Hematopoietic multipotent progenitor cell treated with erythropoietin and hydrocortisone succinate and interleukin-3 and kit ligand, for 4 days (in vitro differentiated cells): ENCODE measurements at regions not wholly inside any gene's neighbourhood (a gene's known extent, or its start where the extent isn't known, plus 50 kb on each side); places are given as distances from the start of the nearest gene placed in this dataset.
"Not testable (repeated sequence)": the region's sequence is repeated elsewhere in the genome, so short reads cannot be mapped to it uniquely, and the experiment has no call there.

Experiments
- DNase-seq: peaks from one replicate; pipeline ENCODE4 v3.0.0-alpha.2; 2015

DNA sequence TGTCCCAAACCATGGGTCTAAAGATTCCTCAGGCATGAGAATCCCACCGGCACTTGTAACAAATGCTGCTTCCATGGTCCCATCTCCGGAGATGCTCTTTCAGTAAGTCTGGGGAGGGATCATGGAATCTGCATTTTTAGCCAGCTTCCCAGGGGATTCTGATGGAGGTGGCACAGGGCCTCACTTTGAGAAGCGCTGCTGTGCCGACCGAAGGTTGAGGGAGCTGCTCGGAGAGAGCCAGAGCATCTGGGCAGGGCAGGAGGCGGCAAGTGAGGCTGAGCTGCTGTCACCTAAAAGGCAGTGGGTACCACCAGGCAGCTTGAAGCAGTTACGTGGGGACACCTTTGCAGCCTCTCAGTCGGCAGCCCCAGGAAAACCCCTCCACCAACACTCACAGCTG is 100.2 kb upstream of the CDYL start:
- DNase-seq = no peak

DNA sequence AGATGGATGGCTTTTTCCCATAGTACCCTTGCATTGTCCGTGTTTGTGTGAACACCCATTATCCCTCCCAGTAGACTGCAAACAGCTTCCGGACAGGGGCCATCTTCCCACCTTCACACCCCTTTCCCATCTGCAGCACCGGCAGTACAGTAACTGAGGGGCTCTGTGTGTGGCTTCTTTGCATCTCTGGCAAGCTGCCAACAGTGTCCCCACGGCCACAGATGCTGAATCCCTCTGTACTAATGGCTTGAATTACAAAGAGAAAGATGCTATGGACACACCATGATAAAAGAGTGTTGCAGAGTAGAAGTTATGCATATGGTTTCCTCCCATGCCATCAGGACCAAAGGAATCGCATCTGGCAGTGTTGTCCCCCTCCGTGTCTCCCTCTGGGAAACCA is 101.1 kb upstream of the CDYL start:
- DNase-seq = no peak

- DNase-seq = no peak
Observed at GRCh38 chr6:4673861-4674260, 102.3 kb upstream of the CDYL start.

GRCh38 chr6:4672772-4673171 is 103.4 kb upstream of the CDYL start:
- DNase-seq = no peak

DNA sequence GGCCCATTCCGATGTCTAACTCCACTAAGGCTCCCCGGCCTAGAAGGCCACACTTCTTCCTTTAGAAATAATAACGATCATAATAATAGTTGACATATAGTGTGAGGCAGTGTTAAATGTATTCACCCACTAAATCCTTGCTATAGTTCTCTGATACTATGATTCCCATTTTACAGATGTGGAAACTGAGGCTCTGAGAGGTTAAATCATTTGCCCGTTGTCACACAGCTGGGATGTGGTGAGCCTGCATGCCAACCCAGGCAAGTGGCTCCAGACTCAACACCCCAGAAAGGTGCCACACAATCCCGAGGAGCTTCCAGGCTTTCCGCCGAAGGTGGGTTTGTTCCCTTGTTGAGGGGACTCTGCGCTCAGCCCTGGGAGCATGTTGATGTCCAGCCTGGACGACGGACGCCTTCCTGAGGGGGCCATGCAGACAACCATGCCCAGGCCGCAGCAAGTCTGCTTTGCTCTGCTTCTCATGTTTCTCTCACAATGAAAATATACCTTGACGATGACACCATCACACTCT is 104.6 kb upstream of the CDYL start:
- DNase-seq = no peak

GRCh38 chr6:4670824-4671409 is 105.3 kb upstream of the CDYL start:
- DNase-seq = no peak

GRCh38 chr6:4670290-4670689 is 105.9 kb upstream of the CDYL start:
- no peak for DNase-seq

GRCh38 chr6:4668271-4669179 is 107.7 kb upstream of the CDYL start:
- DNase-seq = no peak

DNA sequence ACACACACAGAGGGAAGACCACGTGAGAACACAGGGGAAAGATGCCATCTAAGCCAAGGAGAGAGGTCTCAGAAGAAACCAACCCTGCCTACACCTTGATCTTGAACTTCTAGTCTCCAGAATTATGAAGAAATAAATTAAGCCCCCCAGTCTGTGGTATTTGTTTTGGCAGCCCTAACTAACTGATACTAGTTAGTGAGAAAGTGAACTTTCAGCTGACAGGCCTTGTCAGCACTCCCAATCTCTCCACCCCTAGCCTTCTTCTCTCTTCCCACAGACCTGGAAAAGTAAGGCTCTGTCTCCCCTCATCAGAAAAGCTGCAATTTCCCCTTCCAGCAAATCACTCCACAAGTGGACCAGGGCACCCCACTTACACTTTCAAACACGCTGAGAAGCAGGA is 108.6 kb upstream of the CDYL start:
- no peak for DNase-seq

DNA sequence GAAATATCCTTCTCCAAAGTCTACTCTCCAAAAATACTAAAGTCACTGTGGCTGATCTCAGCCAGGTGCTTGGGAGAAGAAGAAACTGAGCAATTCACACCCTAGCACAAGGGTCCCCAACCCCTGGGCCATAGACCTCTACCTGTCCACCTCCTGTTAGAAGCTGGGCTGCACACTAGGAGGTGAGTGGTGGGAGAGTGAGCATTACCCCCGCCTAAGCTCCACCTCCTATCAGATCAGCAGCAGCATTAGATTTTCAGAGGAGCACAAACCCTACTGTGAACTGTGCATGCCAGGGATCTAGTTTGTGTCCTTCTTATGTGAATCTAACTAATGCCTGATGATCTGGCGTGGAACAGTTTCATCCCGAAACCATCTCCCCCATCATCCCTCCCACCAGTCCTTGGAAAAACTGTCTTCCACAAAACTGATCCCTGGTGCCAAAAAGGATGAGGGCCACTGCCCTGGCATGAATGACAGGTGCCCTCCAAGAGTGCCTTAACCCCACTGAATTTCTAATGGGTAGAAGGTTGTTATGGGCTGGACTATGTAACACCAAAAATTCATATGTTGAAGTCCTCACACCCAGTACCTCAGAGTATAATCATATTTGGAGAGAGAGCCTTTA is 109.2 kb upstream of the CDYL start:
- no peak for DNase-seq

DNA sequence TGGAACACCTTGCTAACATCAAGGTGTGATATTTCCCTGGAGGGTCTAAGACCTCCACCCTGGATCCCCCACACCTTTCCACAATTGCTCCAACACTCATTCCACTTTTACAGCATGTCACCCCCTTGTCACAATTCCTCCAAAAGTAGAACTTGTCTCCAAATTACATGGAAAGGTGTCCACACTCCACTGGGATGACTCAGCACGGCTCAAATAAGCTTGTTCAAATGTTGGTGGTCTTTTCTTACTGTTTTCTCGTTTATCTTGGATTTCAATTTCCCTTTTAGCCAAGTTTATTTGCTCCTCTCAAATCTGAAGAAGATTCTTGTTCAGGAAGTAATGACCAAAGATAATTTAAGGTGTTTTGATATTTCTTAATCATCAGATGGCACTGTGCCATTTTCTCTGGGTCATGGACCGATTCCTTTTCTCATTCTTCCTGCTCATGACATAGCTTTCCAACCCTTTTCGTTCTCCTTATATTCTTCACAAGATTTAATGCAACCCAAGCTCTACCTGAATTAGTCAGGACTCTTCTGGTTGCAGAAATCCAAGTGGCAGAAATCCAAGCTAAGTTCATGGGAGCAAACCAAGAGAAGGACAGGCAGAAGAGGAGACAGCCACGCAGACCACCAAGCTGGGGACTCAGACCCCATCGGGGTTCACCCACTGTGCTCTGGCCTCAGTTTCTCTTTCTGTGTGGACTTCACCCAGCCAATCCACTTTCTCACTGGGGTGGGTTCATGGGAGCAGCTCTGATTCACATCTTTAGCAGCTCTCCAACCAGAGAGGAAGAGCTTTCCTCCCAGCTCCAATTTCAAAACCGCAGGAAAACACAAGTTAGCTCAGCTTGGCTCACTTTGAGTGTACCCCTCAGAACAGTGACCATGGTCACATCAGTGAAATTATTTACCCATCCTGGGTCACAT is 110.5 kb upstream of the CDYL start:
- DNase-seq = no peak

DNA sequence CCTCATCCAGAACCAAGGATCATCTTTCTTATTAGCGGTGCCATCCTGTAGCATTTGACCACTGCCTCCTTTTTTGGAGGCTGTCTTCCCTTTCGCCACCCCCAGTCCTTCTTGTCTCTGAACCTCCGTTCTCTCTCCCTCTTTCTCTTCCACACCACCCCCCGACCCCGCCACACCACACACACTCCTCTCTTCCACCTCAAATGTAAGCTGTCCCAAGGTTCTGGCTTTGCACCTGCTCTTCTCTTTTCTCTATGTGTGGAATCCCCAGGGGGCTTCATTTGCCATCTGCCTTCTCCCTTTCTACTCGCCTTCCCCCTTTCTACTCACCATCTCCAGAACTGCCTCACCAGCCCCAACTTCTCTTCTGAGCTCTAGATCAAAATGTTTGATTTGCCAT is 111.3 kb upstream of the CDYL start:
- DNase-seq = no peak

DNA sequence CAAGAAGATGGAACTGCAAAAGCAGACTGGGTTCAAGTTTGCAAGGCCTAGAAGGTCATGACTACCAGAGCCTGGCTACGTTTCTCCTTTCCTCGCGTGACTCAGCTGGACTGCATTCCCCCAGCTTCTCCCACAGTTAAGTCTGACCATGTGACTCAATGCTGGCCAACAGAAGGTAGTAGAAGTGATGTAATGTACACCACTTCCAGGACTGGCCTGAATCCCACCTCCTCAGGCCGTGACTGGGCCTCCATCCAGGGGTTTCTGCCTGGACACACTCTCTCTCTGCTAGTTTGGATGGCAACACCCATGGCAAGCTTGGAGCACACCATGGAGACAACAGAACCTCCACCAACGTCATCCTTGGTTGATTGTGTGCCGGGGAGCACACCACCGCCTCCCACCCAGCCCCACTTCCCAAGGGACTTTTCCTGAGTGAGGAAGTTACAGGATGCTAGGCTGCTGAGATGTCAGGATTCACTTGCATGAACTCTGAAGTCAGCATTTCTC is 112.0 kb upstream of the CDYL start:
- no peak for DNase-seq

DNA sequence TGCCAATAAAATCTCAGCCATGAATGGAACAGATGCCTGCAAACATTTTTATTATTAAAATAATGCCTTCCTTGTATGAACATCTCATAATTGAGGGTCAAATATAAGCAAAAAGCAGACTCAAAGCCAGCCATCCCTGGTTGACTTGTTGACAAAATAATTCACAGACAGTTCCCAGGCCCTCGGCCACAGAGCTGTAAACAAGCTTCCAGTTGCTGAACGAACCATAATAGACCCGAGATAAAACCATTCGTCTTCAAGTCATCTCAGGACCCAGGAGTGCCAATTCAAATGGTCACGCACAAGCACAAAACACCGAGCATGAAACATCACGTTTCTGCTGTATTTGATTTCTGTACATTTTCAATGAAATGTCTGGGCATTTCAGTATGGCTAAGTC is 113.3 kb upstream of the CDYL start:
- DNase-seq = no peak

DNA sequence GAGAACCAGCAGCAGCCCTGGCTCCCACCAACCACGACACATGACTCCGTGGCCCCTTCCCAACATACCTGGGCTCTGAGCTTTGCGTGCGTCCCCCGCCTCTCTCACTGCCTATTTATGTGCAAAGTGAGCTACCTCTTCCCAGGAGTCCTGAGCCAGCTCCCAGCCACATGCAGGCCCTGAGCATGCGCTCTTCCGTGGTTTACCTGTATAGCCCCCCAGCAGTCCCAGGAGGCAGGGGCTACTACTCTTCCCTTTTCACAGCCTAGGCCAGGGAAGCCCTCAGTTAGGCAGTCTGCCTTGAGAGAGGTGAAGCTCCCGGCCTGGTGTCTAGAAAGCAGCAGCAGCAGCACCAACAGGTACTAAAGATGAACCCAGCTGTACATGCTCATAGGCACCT is 114.8 kb upstream of the CDYL start:
- DNase-seq = no peak

GRCh38 chr6:4660377-4661321 is 115.6 kb upstream of the CDYL start:
- no peak for DNase-seq

DNA sequence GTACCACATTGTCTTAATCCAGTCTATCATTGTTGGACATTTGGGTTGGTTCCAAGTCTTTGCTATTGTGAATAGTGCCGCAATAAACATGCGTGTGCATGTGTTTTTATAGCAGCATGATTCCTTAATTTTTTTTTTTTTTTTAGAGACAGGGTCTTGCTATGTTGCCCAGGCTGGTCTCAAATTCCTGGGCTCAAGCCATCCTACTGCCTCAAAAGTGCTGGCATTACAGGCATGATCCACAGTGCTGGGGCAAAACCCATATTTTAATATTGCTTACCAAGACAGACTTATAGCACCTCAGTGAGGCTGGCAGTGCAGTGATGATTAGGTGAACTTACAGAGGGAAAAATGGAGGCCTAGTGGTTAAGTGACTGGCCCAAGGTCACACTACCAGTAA is 116.5 kb upstream of the CDYL start:
- DNase-seq = not testable (repeated sequence)

GRCh38 chr6:4658486-4658885 is 117.7 kb upstream of the CDYL start:
- no peak for DNase-seq

- no peak for DNase-seq
Observed at GRCh38 chr6:4656106-4656505, 120.1 kb upstream of the CDYL start.

DNA sequence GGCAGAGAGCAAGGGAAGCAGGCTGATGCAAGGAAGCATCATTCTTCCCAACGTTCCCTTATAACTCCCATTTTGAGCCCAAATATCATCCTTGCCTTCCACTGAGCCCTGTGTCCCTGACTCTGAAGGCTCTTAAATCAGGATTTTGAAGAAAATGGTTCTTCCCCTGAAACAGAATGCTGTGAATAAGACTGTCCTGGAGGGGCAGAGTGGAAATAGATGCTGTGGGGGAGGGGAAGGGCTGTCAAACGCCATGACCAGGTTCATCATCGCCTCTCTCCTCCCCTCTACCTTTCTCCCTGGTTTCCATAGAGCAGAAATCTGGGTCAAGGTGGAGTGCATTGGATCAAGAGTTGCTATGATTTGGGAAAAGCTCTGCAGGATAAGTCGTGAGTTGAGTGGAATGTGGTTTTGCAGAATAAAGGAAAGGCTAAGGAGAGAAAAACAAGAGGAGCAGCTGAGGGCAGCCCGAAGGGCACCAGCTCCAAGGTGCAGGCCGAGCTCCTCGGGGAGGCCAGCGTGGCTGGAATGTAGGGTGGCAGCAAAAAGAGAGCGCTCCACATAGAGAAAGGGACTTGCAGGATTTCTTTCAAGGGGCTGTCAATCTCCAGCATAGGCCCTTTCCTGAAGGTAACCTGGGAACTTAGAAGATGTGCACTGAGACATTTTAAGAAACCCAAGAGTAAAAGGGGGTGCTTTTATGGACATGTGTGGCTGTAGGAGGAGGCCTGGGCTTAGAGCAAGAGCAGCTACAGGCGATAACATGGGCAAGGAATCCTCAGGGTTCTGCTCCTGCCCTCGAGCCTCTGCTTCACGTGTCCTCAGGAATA is 120.8 kb upstream of the CDYL start:
- DNase-seq = no peak
